ENCODE measurements at regions not wholly inside any gene's neighbourhood (a gene's known extent, or its start where the extent isn't known, plus 50 kb on each side); places are given as distances from the start of the nearest gene placed in this dataset.
A peak's percentile ranks its signal among the peaks of the same experiment; 100 is the strongest.
"Not testable (repeated sequence)": the region's sequence is repeated elsewhere in the genome, so short reads cannot be mapped to it uniquely, and the experiment has no call there.

DNA sequence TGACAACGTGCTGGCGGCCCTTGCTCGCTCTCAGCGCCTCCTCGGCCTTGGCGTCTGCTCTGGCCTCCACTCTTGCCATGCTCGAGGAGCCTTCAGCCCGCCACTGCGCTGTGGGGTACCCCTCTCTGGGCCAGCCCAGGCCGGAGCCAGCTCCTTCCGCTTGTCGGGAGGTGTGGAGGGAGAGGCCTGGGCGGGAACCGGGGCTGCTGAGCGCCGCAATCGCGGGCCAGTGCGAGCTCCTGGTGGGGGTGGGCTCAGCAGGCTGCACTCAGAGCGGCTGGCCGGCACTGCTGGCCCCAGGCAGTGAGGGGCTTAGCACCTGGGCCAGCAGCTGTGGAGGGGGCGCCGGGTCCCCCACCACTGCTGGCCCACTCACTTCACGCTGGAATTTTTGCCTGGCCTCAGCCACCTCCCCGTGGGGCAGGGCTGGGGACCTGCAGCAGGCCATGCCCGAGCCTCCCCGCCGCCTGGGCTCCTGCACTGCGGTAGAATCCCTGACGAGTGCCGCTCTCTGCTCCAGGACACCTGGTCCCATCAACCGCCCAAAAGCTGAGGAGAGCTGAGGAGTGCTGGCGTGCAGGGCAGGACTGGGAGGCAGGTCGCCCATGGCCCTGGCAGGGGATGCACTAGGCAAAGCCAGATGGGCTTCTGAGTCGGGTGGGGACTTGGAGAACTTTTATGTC lies 372.2 kb upstream of the NRG3 start:
- H3K9me3 Mint-ChIP-seq = peaks cover 5% of the 10 kb centered on the region
- no peaks in the 10 kb centered on the region for H3K36me3 Mint-ChIP-seq (ENCODE audit: insufficient read depth)
- H3K4me3 Mint-ChIP-seq = no peak overlapping the region
- no peaks in the 10 kb centered on the region for H3K4me1 Mint-ChIP-seq
- H3K27ac Mint-ChIP-seq (ENCODE audit: low read depth) = no peak overlapping the region
- H3K27me3 Mint-ChIP-seq = no peaks in the 10 kb centered on the region
- ATAC-seq (replicated peaks; ENCODE audit: extremely low read depth, poor library complexity, severe bottlenecking) (peak; percentile 6), DNase-seq (ENCODE audit: low spot score in 2 of 2) (no peak)

GRCh38 chr10:81505777-81506176 lies 369.2 kb upstream of the NRG3 start:
- not testable (repeated sequence) for H3K27ac Mint-ChIP-seq (ENCODE audit: low read depth); ATAC-seq (replicated peaks; ENCODE audit: extremely low read depth, poor library complexity, severe bottlenecking); DNase-seq (ENCODE audit: low spot score in 2 of 2); H3K4me1 Mint-ChIP-seq; H3K4me3 Mint-ChIP-seq; H3K27me3 Mint-ChIP-seq; H3K36me3 Mint-ChIP-seq (ENCODE audit: insufficient read depth)
- H3K9me3 Mint-ChIP-seq = peaks cover 13% of the 10 kb centered on the region

- H3K4me1 Mint-ChIP-seq = no peaks in the 10 kb centered on the region
- DNase-seq (ENCODE audit: low spot score in 2 of 2) (no peak), ATAC-seq (replicated peaks; ENCODE audit: extremely low read depth, poor library complexity, severe bottlenecking) (no peak)
- peaks cover 13% of the 10 kb centered on the region for H3K9me3 Mint-ChIP-seq
- H3K27me3 Mint-ChIP-seq = no peaks in the 10 kb centered on the region
- no peaks in the 10 kb centered on the region for H3K36me3 Mint-ChIP-seq (ENCODE audit: insufficient read depth)
- no peak overlapping the region for H3K27ac Mint-ChIP-seq (ENCODE audit: low read depth)
- H3K4me3 Mint-ChIP-seq = no peak overlapping the region
Observed at GRCh38 chr10:81514811-81515210, 360.2 kb upstream of the NRG3 start.

DNA sequence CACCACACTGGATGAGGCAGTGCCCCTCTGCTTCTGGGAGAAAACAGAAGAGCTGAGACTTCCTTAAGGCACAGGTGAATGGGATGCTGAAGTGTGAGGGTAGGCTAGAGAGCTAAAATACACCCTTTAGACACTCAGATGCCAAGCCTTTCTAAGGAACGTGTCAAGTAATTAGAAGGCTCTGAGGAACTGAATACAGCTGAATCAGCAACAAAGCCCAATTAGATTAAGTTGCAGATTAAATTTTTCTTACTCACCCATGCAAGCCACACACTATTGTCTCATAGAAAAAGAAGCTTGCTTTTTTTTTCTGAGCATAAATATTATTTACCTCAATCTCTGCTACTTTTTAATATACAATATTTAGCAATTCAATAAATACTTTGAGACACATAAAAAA lies 354.3 kb upstream of the NRG3 start:
- Mint-ChIP-seq H3K27me3 (no peaks in the 10 kb centered on the region), H3K36me3 (ENCODE audit: insufficient read depth) (no peaks in the 10 kb centered on the region), H3K27ac (ENCODE audit: low read depth) (no peak overlapping the region), H3K9me3 (peaks cover 6% of the 10 kb centered on the region), H3K4me3 (no peak overlapping the region), H3K4me1 (no peaks in the 10 kb centered on the region)
- no peak for DNase-seq (ENCODE audit: low spot score in 2 of 2)
- ATAC-seq (replicated peaks; ENCODE audit: extremely low read depth, poor library complexity, severe bottlenecking) = no peak

GRCh38 chr10:81524467-81524866 lies 350.5 kb upstream of the NRG3 start:
- Mint-ChIP-seq H3K27ac (ENCODE audit: low read depth) (no peak overlapping the region), H3K4me3 (no peak overlapping the region), H3K9me3 (peaks cover 3% of the 10 kb centered on the region), H3K36me3 (ENCODE audit: insufficient read depth) (no peaks in the 10 kb centered on the region), H3K4me1 (no peaks in the 10 kb centered on the region), H3K27me3 (no peaks in the 10 kb centered on the region)
- ATAC-seq (replicated peaks; ENCODE audit: extremely low read depth, poor library complexity, severe bottlenecking) = no peak
- DNase-seq (ENCODE audit: low spot score in 2 of 2) = no peak

DNA sequence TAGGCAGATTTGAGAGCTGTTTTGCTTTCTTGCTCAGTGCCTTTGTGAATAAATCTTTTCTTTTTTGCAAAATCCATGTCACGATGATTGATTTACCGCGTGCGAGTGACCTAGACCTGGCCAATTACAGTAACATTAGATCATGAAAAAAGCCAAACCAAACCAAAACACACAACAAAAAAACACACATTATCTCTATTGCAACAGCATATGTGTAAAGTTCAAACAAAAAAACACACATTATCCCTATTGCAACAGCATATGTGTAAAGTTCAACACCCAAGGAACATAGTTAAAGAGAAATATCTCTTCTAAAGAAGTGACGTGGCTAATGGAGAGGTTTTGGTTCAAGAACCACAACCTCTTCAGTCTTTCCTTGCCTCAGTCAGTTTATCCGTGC lies 342.6 kb upstream of the NRG3 start:
- peaks cover 17% of the 10 kb centered on the region for H3K9me3 Mint-ChIP-seq
- H3K4me1 Mint-ChIP-seq = no peaks in the 10 kb centered on the region
- H3K27ac Mint-ChIP-seq (ENCODE audit: low read depth) = no peak overlapping the region
- no peaks in the 10 kb centered on the region for H3K36me3 Mint-ChIP-seq (ENCODE audit: insufficient read depth)
- no peak for ATAC-seq (replicated peaks; ENCODE audit: extremely low read depth, poor library complexity, severe bottlenecking)
- H3K27me3 Mint-ChIP-seq = no peaks in the 10 kb centered on the region
- H3K4me3 Mint-ChIP-seq = no peak overlapping the region
- no peak for DNase-seq (ENCODE audit: low spot score in 2 of 2)

DNA sequence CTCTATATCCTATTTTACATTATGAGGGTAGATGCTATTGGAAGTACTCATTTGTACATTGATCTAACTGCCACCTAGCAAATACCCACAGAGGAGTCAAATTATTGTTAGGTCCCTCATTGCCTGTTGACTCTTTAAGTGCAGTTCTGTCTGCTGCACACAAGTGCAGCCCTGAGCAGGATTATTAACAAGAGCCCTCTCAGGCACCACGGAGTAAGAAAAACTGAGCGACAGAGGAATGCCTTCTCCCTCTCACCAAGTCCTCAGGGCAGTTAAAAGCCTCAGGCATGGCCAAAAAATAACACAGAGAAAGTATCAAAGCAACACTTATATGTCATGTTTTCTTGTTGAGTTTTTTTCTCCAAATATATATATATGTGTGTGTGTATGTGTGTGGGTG lies 340.0 kb upstream of the NRG3 start:
- Mint-ChIP-seq H3K4me1 (no peaks in the 10 kb centered on the region), H3K9me3 (peaks cover 29% of the 10 kb centered on the region)
- ATAC-seq (replicated peaks; ENCODE audit: extremely low read depth, poor library complexity, severe bottlenecking) = no peak

DNA sequence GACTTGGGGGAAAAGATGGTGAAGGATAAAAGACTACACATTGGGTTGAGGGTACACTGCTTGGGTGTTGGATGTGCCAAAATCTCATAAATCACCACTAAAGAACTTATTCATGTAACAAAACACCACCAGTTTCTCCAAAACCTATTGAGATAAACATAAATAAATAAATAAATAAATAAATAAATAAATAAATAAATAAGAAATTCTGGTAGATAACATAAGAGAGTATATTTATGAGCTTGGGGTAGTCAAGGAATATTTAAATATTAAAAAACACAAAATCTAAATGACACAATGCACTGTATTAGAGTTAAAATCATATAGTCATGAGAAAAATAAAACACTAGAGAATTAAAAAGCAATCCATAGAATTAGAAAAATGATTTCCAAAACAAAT lies 333.5 kb upstream of the NRG3 start:
- H3K27ac Mint-ChIP-seq (ENCODE audit: low read depth) = no peak overlapping the region
- H3K4me3 Mint-ChIP-seq = no peak overlapping the region

More for the DNA sequence above, 340.0 kb upstream of the NRG3 start:
- Mint-ChIP-seq H3K36me3 (ENCODE audit: insufficient read depth) (no peaks in the 10 kb centered on the region), H3K27ac (ENCODE audit: low read depth) (no peak overlapping the region), H3K27me3 (no peaks in the 10 kb centered on the region), H3K4me3 (no peak overlapping the region)
- DNase-seq (ENCODE audit: low spot score in 2 of 2) = no peak

DNA sequence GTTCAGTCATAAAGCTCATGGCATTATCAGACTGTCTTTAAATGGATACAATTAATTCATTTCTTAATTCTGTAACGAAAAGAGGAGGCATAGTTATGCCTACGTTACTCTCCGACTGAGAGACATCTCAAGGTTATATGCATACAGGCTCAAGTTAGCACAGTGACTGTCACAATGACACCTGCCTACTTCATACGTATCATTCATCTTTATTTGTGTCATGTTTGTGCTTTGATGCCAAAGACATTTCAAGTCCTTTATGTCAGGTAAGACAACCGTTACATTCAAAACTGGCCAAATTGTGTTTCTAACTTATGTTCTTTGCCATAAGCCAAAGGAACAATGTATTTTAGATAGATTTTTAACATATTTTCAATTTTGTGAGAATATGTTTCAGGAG lies 328.8 kb upstream of the NRG3 start:
- ATAC-seq (replicated peaks; ENCODE audit: extremely low read depth, poor library complexity, severe bottlenecking) (no peak), DNase-seq (ENCODE audit: low spot score in 2 of 2) (no peak)
- Mint-ChIP-seq H3K27ac (ENCODE audit: low read depth) (no peak overlapping the region), H3K9me3 (peaks cover 26% of the 10 kb centered on the region), H3K27me3 (no peaks in the 10 kb centered on the region), H3K36me3 (ENCODE audit: insufficient read depth) (no peaks in the 10 kb centered on the region), H3K4me1 (no peaks in the 10 kb centered on the region), H3K4me3 (no peak overlapping the region)

More for the DNA sequence above, 333.5 kb upstream of the NRG3 start:
- Mint-ChIP-seq H3K27me3 (no peaks in the 10 kb centered on the region), H3K4me1 (no peaks in the 10 kb centered on the region), H3K9me3 (peaks cover 24% of the 10 kb centered on the region), H3K36me3 (ENCODE audit: insufficient read depth) (no peaks in the 10 kb centered on the region)
- ATAC-seq (replicated peaks; ENCODE audit: extremely low read depth, poor library complexity, severe bottlenecking) (no peak), DNase-seq (ENCODE audit: low spot score in 2 of 2) (no peak)

GRCh38 chr10:81548160-81548559 lies 326.8 kb upstream of the NRG3 start:
- no peak overlapping the region for H3K4me3 Mint-ChIP-seq
- H3K27me3 Mint-ChIP-seq = no peaks in the 10 kb centered on the region
- H3K9me3 Mint-ChIP-seq = peaks cover 35% of the 10 kb centered on the region
- no peak overlapping the region for H3K27ac Mint-ChIP-seq (ENCODE audit: low read depth)
- ATAC-seq (replicated peaks; ENCODE audit: extremely low read depth, poor library complexity, severe bottlenecking) (no peak), DNase-seq (ENCODE audit: low spot score in 2 of 2) (no peak)
- no peaks in the 10 kb centered on the region for H3K4me1 Mint-ChIP-seq
- H3K36me3 Mint-ChIP-seq (ENCODE audit: insufficient read depth) = no peaks in the 10 kb centered on the region

- H3K36me3 Mint-ChIP-seq (ENCODE audit: insufficient read depth) = no peaks in the 10 kb centered on the region
- DNase-seq (ENCODE audit: low spot score in 2 of 2) (no peak), ATAC-seq (replicated peaks; ENCODE audit: extremely low read depth, poor library complexity, severe bottlenecking) (no peak)
- H3K9me3 Mint-ChIP-seq = peaks cover 22% of the 10 kb centered on the region
- no peaks in the 10 kb centered on the region for H3K27me3 Mint-ChIP-seq
- H3K4me1 Mint-ChIP-seq = no peaks in the 10 kb centered on the region
- H3K4me3 Mint-ChIP-seq = no peak overlapping the region
- no peak overlapping the region for H3K27ac Mint-ChIP-seq (ENCODE audit: low read depth)
Observed at GRCh38 chr10:81564143-81564542, 310.9 kb upstream of the NRG3 start.

GRCh38 chr10:81569488-81569887 lies 305.5 kb upstream of the NRG3 start:
- H3K4me1 Mint-ChIP-seq = no peaks in the 10 kb centered on the region
- no peak overlapping the region for H3K27ac Mint-ChIP-seq (ENCODE audit: low read depth)
- DNase-seq (ENCODE audit: low spot score in 2 of 2) (no peak), ATAC-seq (replicated peaks; ENCODE audit: extremely low read depth, poor library complexity, severe bottlenecking) (no peak)
- H3K36me3 Mint-ChIP-seq (ENCODE audit: insufficient read depth) = no peaks in the 10 kb centered on the region
- H3K27me3 Mint-ChIP-seq = no peaks in the 10 kb centered on the region
- H3K4me3 Mint-ChIP-seq = no peak overlapping the region
- H3K9me3 Mint-ChIP-seq = peaks cover 7% of the 10 kb centered on the region

GRCh38 chr10:81570349-81570748 lies 304.6 kb upstream of the NRG3 start:
- Mint-ChIP-seq H3K27me3 (no peaks in the 10 kb centered on the region), H3K36me3 (ENCODE audit: insufficient read depth) (no peaks in the 10 kb centered on the region), H3K27ac (ENCODE audit: low read depth) (no peak overlapping the region), H3K9me3 (peaks cover 7% of the 10 kb centered on the region), H3K4me3 (no peak overlapping the region), H3K4me1 (no peaks in the 10 kb centered on the region)
- no peak for DNase-seq (ENCODE audit: low spot score in 2 of 2)
- no peak for ATAC-seq (replicated peaks; ENCODE audit: extremely low read depth, poor library complexity, severe bottlenecking)

All from central memory CD8-positive, alpha-beta T cell (primary cell).